Right renal cortex interstitium (tissue), 3 donors: ENCODE measurements at regions not wholly inside any gene's neighbourhood (a gene's known extent, or its start where the extent isn't known, plus 50 kb on each side); places are given as distances from the start of the nearest gene placed in this dataset.
"Not testable (repeated sequence)": the region's sequence is repeated elsewhere in the genome, so short reads cannot be mapped to it uniquely, and the experiment has no call there.

Experiments used
- DNase-seq, 3 donors: peaks; one replicate each; pipeline ENCODE4 v3.0.0-alpha.2; 2013; ENCODE audit warnings: low read depth in 3 of 3, low spot score in 2 of 3

DNA sequence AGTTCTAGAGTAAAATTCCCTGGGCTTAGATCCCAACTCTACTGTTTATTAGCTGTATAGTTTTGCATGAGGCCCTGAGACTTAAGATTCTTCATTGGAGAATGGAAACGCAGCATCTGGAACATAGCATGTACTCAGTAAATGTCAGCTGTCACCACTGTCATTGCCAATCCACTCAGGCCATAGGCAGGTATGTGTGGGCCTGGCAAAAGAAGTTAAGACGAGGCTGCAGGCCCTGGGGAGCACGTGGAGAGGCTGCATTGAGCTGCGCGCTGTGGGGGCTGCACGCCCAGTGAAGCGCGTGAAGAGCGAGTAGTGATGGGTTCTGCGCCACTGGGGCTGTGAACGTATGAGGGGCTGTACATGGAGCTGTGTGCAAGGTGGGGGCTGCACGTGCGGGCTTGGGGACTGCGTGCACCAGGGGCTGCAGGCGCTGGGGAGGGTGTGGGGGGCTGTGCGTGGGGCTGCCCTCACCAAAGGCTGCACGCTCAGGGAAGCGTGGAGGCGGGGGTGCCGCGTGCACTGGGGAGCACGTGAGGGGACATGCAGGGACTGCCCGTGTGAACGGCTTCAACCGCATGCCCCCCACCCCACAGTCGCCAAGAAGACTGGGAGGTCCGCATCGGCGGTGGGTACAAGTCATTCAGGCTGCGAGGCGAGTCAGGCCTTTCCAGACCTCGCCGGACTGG, 85.5 kb downstream of the PRR15 start:
- DNase-seq: no peak

DNA sequence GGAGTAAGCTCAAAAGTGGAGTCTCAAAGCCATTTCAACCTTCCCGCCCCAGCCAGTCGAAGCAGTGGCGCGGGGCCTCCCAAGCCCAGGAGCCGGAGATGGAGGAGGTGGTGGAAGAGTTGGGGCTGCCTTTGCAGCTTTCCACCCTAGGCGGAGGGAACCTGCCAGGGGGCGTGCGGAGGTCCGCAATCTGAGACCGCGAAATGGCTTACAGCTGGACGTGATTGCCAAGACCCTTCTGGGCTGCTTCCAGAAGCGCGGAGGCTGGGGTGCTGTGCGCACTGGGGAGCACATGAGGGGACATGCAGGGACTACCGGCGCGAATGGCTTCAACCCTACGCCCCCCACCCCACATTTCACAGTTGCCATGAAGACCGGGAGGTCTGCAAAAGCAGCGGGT, 86.2 kb downstream of the PRR15 start:
- no peak for DNase-seq

DNA sequence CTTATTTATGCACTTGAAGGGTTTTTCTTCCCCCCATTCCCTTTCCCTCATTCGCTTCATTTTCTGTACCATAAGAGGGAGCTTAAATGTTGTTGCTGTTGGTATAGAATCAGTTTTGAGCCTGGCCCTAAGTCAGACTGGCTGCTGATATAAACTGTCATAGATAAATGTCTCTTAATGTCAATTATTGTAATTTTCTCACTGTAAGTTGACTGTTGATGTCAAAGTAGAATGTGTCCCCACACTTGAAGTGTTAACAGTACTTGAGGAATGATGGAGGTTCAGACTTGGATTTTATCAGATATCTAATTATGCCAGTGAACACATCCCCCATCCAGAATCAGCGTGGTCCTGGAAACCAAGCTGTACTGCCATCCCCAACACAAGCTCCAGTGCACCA, 87.8 kb downstream of the PRR15 start:
- no peak for DNase-seq

DNA sequence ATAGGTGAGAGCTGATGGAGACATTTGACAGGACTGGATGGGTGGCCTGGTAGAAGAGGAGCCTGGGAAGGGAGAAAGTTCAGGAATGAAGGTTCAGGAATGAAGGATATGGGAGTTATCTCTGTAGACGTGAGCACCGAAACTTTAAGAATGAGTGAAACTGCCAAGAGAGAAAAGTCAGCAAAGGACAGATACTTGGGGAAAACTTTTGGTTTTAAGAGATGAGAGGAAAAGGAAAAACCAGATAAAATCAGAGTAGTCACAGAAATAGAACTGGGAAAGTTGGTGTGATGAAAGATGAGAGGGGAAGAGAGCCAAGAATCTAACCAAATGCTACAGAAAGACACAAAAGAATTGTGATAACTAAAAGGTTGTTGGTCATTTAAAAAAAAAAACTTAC, 88.9 kb downstream of the PRR15 start:
- no peak for DNase-seq

DNA sequence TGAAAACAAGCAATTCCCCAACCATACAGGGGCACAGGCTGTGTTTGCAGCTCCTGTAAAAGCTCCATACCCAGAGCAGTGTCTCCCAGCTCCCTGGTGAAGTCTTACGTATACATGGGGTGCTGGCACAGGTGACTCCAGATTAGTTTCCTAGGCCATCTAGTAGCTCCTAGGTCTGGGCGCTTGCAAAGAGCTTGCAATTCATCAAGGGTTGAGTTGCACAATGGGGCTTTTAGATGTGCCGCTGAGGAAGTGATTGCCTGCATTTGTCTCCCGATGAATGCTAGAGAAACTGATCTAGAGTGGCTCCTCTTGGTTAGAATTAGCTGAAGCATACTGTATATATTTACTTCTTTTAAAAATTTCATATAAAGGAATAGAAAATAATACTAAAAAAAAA, 90.7 kb downstream of the PRR15 start:
- DNase-seq: not testable (repeated sequence)

DNA sequence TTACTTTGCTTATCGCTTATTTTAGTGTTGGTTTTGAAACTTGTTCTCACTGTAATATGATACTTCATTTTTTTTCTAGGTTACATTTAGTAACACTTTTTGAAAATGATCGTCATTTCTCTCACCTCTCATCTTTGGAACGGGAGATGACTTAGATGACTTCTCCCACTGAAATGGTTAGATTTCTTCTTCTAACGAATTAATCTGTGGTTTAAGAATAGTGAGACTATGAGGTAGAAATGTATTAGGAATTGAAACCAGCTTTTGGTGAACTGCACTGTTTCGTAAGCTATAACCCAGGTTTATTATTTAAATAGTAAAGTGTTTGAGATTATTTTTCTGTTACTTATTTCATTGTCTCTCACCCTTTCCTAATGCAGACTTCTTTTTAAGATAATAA, 93.7 kb downstream of the PRR15 start:
- no peak for DNase-seq

DNA sequence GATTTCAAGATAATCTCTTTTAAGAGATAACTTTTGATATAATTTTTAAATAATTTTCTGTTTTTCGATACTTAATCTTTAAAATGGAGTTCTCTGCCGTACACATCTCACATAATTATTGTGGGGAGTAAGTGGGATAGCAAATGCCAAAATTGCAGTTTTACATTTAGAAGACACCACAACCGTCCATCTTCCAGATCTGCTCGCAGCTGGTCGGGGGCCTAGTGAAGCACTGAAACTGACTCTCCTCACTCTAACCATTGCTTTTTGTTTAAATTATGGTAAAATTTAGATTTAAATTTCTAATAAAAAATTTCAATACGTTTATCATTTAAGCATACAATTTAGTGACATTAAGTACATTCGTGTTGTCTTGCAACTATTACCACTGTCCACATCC, 94.2 kb downstream of the PRR15 start:
- no peak for DNase-seq

DNA sequence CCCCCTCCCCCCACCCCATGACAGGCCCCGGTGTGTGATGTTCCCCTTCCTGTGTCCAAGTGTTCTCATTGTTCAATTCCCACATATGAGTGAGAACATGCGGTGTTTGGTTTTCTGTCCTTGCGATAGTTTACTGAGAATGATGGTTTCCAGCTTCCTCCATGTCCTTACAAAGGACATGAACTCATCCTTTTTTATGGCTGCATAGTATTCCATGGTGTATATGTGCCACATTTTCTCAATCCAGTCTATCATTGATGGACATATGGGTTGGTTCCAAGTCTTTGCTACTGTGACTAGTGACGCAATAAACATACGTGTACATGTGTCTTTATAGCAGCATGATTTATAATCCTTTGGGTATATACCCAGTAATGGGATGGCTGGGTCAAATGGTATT, 95.6 kb downstream of the PRR15 start:
- DNase-seq: not testable (repeated sequence)

DNA sequence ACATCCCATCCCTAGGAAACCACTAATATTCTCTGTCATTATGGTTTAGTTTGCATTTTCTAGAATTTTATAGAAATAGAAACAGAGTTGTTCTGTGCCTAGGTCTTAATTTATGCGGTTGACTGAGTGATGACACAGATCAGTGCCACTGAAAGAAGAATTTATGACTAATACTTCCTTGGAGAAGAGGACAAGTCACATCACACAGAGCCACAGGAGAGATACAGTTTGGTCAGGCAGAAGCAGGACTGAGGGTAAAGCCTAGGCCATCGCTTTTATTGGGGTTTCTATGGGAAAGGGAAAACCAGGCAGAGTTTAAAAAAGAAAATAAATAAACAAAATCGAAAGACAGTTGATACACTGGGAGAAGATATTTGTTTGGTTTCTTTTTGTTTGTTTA, 99.3 kb downstream of the PRR15 start:
- DNase-seq: not testable (repeated sequence)

DNA sequence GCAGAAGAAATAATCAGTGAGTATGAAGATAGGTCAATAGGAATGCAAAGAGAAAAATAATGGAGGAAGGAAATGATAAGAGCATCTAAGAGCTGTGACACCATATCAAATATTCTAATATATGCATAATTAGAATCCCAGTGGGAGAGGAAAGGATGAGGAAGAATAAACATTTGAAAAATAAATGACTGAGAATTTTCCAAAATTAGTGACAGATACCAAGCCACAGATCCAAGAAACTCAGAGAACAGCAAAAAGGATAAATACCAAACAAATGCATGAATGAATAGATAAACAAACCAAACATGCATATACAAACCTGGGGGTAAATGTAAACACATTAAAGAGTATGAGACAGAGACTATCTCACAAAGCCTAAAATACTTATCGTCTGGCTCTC, 101.4 kb downstream of the PRR15 start:
- not testable (repeated sequence) for DNase-seq

DNA sequence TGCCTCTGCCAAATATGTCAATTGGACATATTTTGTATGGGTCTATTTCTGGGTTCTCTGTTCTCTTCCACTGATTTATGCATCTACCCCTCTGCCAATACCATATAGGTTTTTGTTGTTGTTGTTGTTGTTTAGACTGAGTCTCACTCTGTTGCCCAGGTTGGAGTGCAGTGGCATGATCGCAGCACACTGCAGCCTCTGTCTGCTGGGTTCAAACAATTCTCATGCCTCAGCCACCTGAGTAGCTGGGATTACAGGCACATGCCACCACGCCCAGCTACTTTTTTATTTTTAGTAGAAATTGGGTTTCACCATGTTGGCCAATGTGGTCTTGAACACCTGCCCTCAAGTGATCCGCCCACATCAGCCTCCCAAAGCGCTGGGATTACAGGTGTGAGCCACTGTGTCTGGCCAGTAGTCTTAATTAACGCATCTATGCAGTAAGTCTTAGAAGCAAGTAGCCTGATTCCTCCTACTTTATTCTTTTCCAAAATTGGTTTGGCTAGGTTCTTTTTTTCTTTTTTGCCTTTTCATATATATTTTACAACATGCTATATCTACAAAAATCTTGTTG, 103.5 kb downstream of the PRR15 start:
- DNase-seq: not testable (repeated sequence)

DNA sequence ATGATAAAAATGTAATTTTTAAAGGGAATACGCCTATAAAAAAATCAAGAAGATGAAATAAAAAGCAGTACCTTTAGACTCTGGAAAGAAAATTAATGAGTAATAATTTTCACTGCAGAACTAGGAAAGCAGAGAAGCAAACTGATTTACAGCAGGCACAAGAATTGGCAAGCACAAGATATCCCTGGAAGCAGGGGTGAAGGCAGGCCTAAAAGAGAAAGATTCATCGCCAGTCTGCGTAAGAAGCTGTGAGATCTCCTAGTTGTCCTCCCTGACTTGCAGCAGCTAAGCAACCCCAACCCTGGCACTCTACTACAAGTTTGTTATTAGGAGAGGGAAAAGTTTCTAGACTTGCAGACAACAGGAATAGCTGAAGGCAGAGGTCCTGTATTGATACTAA, 107.7 kb downstream of the PRR15 start:
- not testable (repeated sequence) for DNase-seq

DNA sequence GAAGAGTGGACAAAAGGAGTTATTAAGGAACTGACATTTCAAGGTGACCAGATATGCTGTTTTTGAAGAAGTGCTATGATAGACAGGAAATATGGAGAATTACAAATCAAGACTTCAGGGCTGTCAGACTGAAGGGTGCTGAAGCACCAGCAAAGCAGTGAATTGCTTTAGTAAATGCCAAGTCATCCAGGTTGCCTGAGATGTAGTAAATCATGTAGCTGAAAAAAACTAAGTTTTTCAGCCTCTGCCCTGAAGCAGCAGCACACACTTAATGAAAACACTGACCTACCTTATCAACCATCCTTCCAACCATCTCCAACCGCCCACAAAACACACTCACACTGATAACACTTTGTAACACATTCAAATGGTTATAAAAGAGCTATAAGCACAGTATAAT, 110.0 kb downstream of the PRR15 start:
- DNase-seq: not testable (repeated sequence)

DNA sequence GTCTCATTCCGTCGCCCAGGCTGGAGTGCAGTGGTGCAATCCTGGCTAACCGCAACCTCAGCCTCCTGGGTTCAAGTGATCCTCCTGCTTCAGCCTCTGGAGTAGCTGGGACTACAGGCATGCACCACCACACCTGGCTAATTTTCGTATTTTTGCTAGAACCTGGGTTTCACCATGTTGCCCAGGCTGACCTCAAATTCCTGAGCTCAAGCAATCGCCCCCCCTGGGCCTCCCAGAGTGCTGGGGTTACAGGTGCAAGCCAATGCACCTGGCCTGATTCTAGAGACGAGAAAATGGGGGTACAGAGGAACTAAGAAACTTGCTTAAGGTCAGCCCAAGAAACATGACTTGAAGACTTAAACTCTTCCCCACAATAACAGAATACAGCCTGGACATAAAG, 111.0 kb downstream of the PRR15 start:
- DNase-seq: not testable (repeated sequence)

DNA sequence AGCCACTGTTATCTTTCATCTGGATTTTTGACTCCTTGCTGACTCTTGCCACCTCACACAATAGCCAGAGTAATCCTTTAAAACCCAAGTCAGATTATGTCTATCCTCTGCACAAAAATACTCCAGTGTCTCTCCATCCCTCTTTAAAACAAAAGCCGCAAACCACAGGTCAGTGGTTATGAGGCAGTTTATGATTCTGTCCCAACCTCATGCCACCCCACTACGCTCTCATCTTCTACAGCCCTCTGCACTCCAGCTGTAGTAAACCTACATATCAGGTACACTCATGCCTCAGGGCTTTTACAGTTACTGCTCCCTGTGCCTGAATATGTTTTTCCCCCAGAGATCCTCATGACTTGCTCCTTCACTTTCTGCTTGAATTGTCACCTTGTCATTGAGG, 113.6 kb downstream of the PRR15 start:
- DNase-seq: not testable (repeated sequence)

DNA sequence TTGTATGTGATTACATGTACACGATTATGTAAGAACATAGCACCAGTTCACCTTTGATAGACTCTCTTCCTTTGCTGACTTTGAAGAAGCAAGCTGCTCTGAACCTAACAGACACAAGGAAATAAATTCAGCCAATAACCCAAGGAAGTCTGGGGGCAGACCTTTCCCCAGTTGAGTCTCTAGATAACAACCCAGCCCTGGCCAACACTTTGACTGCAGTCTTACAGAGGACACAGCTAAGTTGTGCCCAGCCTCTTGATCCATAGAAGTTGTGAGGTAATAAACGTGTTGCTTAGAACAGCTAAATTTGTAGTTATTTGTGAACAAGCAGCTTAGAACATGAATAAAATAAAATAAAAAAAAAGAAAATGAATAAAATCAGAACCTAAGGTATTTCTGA, 116.3 kb downstream of the PRR15 start:
- DNase-seq: not testable (repeated sequence)

DNA sequence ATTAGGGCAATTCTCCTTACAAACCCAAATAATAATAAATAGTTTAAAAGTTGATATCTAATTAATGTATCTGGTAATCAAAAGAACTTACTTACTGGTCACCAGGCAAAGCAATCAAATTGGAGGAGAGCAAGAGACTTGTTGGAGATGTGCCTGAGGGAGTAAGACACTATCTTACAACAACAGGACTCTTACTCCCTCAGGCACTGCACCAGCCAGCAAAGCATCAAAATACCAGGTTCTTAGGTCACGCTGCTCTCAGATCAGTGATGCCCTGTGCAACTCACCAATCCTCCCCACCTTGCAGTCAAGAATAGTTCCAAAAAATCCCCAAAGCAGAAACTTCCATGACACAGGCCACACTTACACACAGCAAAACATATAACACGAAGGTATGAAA, 117.0 kb downstream of the PRR15 start:
- not testable (repeated sequence) for DNase-seq

DNA sequence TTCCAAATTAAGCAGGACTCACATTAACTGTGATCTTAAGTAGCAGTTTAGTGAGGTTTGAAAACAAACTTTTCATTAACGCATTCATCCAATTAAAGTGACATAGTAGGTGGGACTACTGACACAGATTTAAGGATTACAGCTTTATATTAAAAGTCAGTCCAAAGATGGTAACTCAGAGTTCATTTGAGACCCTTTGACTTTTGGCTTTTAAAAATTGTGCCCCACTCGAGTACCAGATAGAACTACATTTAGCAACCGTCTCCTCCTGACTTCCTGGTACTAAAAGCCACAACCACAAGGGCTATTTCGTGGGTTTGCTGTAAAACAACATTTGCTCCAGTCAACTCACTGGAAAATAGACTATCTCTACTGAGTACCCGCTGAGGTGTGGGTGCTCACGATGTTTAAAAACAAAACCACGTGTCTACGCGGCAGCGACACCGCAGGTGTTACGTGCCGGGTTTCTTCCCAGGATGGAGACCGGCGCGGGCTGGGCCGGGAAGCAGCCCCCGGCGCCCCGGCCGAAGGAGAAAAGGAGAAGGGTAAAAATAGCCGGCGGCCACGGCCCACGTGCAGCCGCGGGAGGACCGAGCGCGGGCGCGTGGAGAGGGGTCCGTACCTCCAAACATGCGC, 120.6 kb downstream of the PRR15 start:
- DNase-seq: not testable (repeated sequence)

DNA sequence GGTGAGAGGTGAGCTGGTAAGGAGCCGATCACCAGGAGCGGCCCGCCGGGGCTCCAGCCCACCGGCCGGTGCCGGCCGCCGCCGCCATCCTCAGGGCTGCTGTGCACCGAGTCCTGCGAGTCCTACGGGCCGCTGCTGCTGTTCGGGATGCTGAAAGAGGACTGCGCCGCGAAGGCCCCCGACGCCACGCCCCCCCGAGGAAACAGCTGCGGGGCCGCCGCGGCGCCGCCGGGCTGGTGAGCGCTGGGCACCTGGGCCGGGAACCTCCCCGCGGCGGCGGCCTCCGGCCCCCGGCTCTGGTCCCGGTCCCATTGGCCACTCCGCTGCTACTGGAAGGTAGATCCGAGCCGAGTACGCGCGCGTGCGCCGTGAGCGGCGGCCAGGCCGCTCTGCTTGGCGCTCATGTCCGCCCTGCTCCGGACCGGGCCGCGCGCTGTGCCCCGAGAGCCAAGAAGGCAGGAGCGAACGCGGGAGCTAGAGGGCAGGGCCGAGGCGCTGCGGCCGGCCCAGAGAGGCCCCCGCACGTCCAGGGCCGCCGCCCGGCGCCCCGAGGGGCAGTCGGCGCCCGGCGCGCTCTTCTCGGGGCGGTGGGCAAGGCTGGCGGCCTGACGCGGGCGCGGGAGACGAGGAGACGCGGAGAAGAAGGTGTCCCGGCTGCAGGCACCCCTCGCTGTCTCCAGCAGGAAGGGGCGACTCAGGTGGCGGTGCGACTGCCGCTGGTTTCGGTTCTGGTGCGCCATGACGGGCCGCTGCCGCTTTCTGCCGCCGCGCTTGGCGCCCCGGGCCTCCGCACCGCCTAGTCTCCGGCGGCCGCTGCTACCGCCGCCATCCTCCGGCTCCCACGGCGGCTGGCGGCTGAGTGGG, 121.3 kb upstream of the WIPF3 start:
- DNase-seq: peak; percentile 18 to 52 (median 36)

DNA sequence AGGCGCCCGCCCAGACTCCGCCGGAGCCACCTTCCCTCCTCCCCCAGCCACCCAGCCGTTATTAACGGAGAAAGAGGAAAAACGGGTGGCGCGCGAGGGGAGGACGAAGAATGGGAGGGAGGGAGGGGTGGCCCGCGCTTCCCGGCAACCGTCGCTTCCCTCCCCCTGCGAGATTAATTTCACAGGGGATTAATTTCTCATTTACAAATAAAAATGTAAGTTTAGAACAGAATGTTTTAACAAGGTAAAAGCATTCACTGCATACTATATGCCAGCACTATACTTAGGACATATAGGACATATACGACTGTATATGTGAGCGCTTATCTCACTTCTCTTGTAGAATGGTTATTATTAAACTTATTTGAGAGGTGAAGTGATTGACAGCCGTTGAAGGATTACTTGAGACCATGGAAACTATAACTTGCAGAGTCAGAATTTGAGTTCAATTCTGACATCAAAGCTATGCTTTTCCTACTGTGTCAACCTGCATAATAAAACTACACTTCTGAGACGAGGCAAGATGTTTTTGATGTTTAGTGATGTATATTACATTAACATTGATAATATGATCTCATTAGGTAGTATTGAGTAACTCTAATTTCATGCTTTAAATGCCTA, 120.5 kb upstream of the WIPF3 start:
- DNase-seq: not testable (repeated sequence)

DNA sequence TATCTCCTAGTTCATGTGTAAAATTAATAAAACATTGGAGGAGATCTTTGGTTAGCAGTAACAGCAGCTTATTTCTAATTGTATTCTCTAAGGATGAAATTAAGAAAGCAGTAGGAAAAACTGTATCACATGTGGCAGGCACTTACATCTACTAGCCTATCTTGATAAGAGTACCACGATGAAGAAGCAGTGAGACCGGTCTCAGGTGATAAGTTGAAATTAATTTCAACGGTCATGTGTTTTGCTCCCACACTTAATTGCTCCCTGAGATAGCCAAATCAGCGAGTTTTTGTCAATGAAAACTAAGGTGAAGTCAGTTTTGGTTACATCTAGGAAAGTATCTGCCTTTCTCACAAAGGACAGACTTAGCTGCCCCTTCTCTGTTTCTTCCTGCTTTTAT, 115.8 kb upstream of the WIPF3 start:
- not testable (repeated sequence) for DNase-seq
